ENCODE measurements at regions not wholly inside any gene's neighbourhood (a gene's known extent, or its start where the extent isn't known, plus 50 kb on each side); places are given as distances from the start of the nearest gene placed in this dataset.
A peak's percentile ranks its signal among the peaks of the same experiment; 100 is the strongest.

DNA sequence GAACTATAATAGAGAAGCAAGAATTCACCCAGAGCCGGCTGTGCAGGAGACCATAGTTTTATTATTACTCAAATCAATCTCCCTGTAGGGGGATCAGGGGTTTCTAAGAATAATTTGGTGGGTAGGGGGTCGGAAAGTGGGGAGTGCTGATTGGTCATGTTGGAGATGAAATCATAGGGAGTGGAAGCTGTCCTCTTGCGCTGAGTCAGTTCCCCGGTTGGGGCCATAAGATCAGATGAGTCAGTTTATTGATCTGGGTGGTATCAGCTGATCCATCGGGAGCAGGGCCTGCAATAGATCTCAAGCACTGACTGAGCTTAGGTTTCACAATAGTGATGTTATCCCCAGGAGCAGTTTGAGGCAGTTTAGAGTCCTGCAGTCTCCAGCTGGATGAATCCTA, 97.0 kb upstream of the SNRPN start (continued):
- TF ChIP-seq, protein P1, sequence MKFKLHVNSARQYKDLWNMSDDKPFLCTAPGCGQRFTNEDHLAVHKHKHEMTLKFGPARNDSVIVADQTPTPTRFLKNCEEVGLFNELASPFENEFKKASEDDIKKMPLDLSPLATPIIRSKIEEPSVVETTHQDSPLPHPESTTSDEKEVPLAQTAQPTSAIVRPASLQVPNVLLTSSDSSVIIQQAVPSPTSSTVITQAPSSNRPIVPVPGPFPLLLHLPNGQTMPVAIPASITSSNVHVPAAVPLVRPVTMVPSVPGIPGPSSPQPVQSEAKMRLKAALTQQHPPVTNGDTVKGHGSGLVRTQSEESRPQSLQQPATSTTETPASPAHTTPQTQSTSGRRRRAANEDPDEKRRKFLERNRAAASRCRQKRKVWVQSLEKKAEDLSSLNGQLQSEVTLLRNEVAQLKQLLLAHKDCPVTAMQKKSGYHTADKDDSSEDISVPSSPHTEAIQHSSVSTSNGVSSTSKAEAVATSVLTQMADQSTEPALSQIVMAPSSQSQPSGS (IDR thresholded peaks at IDR 0.05; ENCODE audit: low read length) = no peak
- TF ChIP-seq CBX5 (IDR thresholded peaks at IDR 0.05; ENCODE audit: low read depth, low read length) (no peak), HDAC6 (IDR thresholded peaks at IDR 0.05; ENCODE audit: low read depth, low read length) (no peak), NANOG (IDR thresholded peaks at IDR 0.05; ENCODE audit: insufficient read depth, low read depth, low read length, poor library complexity, severe bottlenecking) (peak; percentile 13), SP2 (IDR thresholded peaks at IDR 0.05; ENCODE audit: low read length) (no peak), HDAC2 (IDR thresholded peaks at IDR 0.05; ENCODE audit: borderline replicate concordance in 1 of 2, low read depth in 2 of 2, low read length in 2 of 2) (peak; percentile 37 to 44; a peak in 2 of 4 replicates), SUZ12 (IDR thresholded peaks at IDR 0.05; ENCODE audit: low read length) (no peak), CREB1 (IDR thresholded peaks at IDR 0.05) (no peak), RAD21 (IDR thresholded peaks at IDR 0.05 in 1 of 2, conservative IDR thresholded peaks at IDR 0.05 in 1 of 2; ENCODE audit: low read depth in 2 of 2, low read length in 2 of 2) (no peak), GABPA (IDR thresholded peaks at IDR 0.05; ENCODE audit: borderline replicate concordance, insufficient read depth, low read length) (no peak), JUND (IDR thresholded peaks at IDR 0.05; ENCODE audit: low read length) (peak; percentile 69; the same call in 1 of the 2 replicates), BCL11A (IDR thresholded peaks at IDR 0.05; ENCODE audit: low read depth in 2 of 2, low read length in 2 of 2) (no peak), SAP30 (IDR thresholded peaks at IDR 0.05; ENCODE audit: insufficient read depth, insufficient replicate concordance, low read length) (no peak), SP1 (IDR thresholded peaks at IDR 0.05; ENCODE audit: low read depth, low read length) (no peak), EZH2 (IDR thresholded peaks at IDR 0.05; ENCODE audit: low read depth, low read length, severe bottlenecking) (no peak), NRF1 (IDR thresholded peaks at IDR 0.05; ENCODE audit: low read depth, low read length) (no peak), GTF2F1 (IDR thresholded peaks at IDR 0.05; ENCODE audit: borderline replicate concordance, low read depth, low read length) (no peak), ASH2L (IDR thresholded peaks at IDR 0.05; ENCODE audit: low read length) (no peak), CHD2 (IDR thresholded peaks at IDR 0.05; ENCODE audit: low read length) (no peak)
- TF ChIP-seq, protein P2, sequence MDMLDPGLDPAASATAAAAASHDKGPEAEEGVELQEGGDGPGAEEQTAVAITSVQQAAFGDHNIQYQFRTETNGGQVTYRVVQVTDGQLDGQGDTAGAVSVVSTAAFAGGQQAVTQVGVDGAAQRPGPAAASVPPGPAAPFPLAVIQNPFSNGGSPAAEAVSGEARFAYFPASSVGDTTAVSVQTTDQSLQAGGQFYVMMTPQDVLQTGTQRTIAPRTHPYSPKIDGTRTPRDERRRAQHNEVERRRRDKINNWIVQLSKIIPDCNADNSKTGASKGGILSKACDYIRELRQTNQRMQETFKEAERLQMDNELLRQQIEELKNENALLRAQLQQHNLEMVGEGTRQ (IDR thresholded peaks at IDR 0.05; ENCODE audit: low read length) = no peak
